Fibroblast of lung (primary cell): ENCODE measurements at regions not wholly inside any gene's neighbourhood (a gene's known extent, or its start where the extent isn't known, plus 50 kb on each side); places are given as distances from the start of the nearest gene placed in this dataset.

Source experiments
- DNase-seq, 2 donors: peaks; one replicate each; pipeline versions ENCODE4 v3.0.0 to v3.0.0-alpha.2; 2010; ENCODE audit warnings: low read depth in 2 of 2
- H2AFZ ChIP-seq: 2 replicates; pipeline ENCODE4 v1.5.1; 2012; ENCODE audit warnings: low read length, control low read depth, inconsistent platforms
- H3K27ac ChIP-seq: 2 replicates; pipeline ENCODE4 v1.5.1; 2011; ENCODE audit warnings: low read length, control low read depth; ENCODE audit not compliant: insufficient read depth
- H3K27me3 ChIP-seq: 2 replicates; pipeline ENCODE4 v1.5.1; 2011; ENCODE audit warnings: mild to moderate bottlenecking, low read length; ENCODE audit not compliant: control insufficient read depth, insufficient read depth
- H3K36me3 ChIP-seq: 2 replicates; pipeline ENCODE4 v1.5.1; 2011; ENCODE audit warnings: low read length; ENCODE audit not compliant: control insufficient read depth, insufficient read depth
- H3K4me1 ChIP-seq: 2 replicates; pipeline ENCODE4 v1.5.1; 2011; ENCODE audit warnings: low read length; ENCODE audit not compliant: control insufficient read depth, insufficient read depth; ENCODE audit errors: extremely low read depth
- H3K4me2 ChIP-seq: 2 replicates; pipeline ENCODE4 v1.5.1; 2011; ENCODE audit warnings: low read length, control low read depth; ENCODE audit not compliant: insufficient read depth; ENCODE audit errors: extremely low read depth
- H3K4me3 ChIP-seq, 4 experiments: fragments of 200-600 bp in 1 of 4; sonication (generic) in 1 of 4; replicated peaks in 1 of 4; 2 replicates each; pipeline ENCODE4 v1.5.1; 2011 to 2016; ENCODE audit warnings: low read length in 4 of 4, low read depth in 3 of 4, mild to moderate bottlenecking in 3 of 4, control low read depth in 2 of 4, inconsistent platforms in 1 of 4, mixed read lengths in 1 of 4; ENCODE audit not compliant: insufficient read depth in 1 of 4; ENCODE audit errors: control extremely low read depth in 1 of 4
- H3K79me2 ChIP-seq: 2 replicates; pipeline ENCODE4 v1.5.1; 2012; ENCODE audit warnings: mild to moderate bottlenecking, low read length, inconsistent platforms; ENCODE audit not compliant: control insufficient read depth, insufficient read depth
- H3K9ac ChIP-seq: 2 replicates; pipeline ENCODE4 v1.5.1; 2011; ENCODE audit warnings: mild to moderate bottlenecking, low read length, control low read depth; ENCODE audit not compliant: insufficient read depth
- H3K9me3 ChIP-seq: 2 replicates; pipeline ENCODE4 v1.5.1; 2012; ENCODE audit warnings: low read depth, low read length; ENCODE audit not compliant: control insufficient read depth, insufficient read depth
- H4K20me1 ChIP-seq: 2 replicates; pipeline ENCODE4 v1.5.1; 2011; ENCODE audit warnings: low read length; ENCODE audit not compliant: control insufficient read depth, insufficient read depth; ENCODE audit errors: extremely low read depth
- EZH2 ChIP-seq: IDR thresholded peaks from 2 replicates; pipeline ENCODE4 v1.5.1; 2012; ENCODE audit warnings: low read length, control low read depth, mild to moderate bottlenecking; ENCODE audit errors: missing control alignments
- TF ChIP-seq, protein P1 (sequence below), 2 donors: IDR thresholded peaks in 1 of 2; conservative IDR thresholded peaks in 1 of 2; 1 replicate in 1 of 2; 2 replicates in 1 of 2; pipeline ENCODE4 v1.5.1; 2011 to 2012; ENCODE audit warnings: low read length in 2 of 2, control low read depth in 1 of 2, inconsistent platforms in 1 of 2, low read depth in 1 of 2, mild to moderate bottlenecking in 1 of 2

DNA sequence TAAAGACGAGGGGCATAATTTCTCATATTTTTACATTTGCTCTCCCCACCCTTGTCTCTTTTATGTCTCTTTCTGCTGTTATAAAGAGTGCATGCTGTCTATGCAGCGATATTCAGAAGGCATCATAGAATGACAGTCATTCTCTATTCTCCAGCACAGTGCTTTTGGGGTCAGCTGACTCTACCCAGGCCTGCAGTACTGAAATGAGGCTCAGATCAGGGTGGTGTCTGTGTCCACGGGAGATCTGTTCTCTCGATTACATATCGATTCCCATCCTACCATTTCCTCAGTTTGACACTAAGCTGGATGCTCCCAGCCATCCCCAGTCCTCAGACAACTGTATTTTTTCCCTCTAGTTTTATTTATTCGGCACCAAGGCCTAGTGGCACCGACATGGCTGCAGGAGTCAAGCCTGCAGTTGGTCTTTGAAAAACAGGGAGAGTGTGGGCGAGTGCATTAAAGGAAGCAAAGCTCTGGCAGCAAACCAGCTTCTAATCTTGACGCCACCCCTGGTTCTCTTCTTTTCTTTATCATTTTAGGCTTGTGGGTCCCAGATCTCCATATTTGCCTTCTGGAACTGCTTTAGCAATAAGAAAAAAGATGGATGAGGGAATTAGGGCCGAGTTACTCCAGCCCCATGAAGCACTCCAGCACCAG is 71.6 kb upstream of the PICALM start:
- DNase-seq = no peak
- Histone ChIP-seq H3K4me2 (no peak overlapping the region), H3K4me3 (no peak overlapping the region), H3K9me3 (no peaks in the 10 kb centered on the region), H4K20me1 (no peaks in the 10 kb centered on the region), H2AFZ (no peak overlapping the region), H3K79me2 (no peaks in the 10 kb centered on the region), H3K27me3 (no peaks in the 10 kb centered on the region), H3K4me1 (no peaks in the 10 kb centered on the region), H3K9ac (no peak overlapping the region), H3K27ac (no peak overlapping the region), H3K36me3 (no peaks in the 10 kb centered on the region)
- TF ChIP-seq, protein P1, sequence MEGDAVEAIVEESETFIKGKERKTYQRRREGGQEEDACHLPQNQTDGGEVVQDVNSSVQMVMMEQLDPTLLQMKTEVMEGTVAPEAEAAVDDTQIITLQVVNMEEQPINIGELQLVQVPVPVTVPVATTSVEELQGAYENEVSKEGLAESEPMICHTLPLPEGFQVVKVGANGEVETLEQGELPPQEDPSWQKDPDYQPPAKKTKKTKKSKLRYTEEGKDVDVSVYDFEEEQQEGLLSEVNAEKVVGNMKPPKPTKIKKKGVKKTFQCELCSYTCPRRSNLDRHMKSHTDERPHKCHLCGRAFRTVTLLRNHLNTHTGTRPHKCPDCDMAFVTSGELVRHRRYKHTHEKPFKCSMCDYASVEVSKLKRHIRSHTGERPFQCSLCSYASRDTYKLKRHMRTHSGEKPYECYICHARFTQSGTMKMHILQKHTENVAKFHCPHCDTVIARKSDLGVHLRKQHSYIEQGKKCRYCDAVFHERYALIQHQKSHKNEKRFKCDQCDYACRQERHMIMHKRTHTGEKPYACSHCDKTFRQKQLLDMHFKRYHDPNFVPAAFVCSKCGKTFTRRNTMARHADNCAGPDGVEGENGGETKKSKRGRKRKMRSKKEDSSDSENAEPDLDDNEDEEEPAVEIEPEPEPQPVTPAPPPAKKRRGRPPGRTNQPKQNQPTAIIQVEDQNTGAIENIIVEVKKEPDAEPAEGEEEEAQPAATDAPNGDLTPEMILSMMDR (conservative IDR thresholded peaks at IDR 0.05 in 1 of 2, IDR thresholded peaks at IDR 0.05 in 1 of 2; ENCODE audit: low read depth in 1 of 2, low read length in 2 of 2) = no peak
- no peak for TF ChIP-seq EZH2

DNA sequence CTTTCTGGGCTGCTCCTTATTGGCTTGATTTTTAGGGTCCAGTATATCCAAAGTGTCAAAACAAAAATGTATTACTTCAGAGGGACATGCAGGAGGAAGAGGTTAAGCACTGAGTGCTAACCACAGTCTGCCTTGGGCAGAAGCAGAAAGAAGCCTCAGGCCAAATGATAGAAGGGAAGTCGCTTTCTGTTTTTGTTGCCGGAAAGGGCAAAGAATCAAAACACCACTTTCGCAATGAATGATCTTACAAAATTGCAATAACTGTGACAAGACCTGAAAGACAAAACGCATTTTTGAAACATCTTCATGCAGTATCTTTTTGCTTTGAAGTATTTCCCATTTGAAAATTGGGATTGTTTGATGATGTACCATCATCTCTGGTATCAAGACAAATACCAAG is 70.1 kb upstream of the PICALM start:
- Histone ChIP-seq H3K79me2 (no peaks in the 10 kb centered on the region), H2AFZ (no peak overlapping the region), H3K9ac (no peak overlapping the region), H3K36me3 (no peaks in the 10 kb centered on the region), H3K4me3 (no peak overlapping the region), H3K27me3 (no peaks in the 10 kb centered on the region), H3K4me1 (no peaks in the 10 kb centered on the region), H4K20me1 (no peaks in the 10 kb centered on the region), H3K4me2 (no peak overlapping the region), H3K27ac (no peak overlapping the region), H3K9me3 (no peaks in the 10 kb centered on the region)
- TF ChIP-seq, protein P1 (conservative IDR thresholded peaks at IDR 0.05 in 1 of 2, IDR thresholded peaks at IDR 0.05 in 1 of 2; ENCODE audit: low read depth in 1 of 2, low read length in 2 of 2) = no peak
- DNase-seq = no peak

DNA sequence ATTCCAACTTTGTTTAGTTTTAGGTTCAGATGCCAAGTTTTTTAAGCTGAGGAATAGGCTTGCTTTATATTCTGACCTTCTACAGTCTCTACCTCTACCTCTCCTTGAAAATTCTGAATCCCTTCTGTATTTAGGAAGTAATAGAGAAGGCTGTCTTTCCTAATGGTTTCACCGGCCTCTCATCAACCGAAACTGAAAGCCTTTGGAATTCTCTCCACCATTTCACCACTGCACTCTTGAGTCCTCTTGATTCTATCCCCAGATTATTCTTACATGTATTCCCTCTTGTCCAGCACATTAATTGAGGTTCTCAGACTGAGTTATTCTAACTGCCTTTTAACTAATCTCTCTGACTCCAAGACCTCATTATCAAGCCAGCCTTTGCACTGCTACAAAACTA is 67.7 kb upstream of the PICALM start:
- Histone ChIP-seq H3K4me1 (no peaks in the 10 kb centered on the region), H3K4me3 (no peak overlapping the region), H3K79me2 (no peaks in the 10 kb centered on the region), H3K27ac (no peak overlapping the region), H3K9ac (no peak overlapping the region), H4K20me1 (no peaks in the 10 kb centered on the region), H3K36me3 (no peaks in the 10 kb centered on the region), H3K4me2 (peak overlapping the region; percentile 21), H3K27me3 (no peaks in the 10 kb centered on the region), H2AFZ (peak overlapping the region; percentile 9), H3K9me3 (no peaks in the 10 kb centered on the region)
- no peak for DNase-seq
- no peak for TF ChIP-seq EZH2
- TF ChIP-seq, protein P1 (conservative IDR thresholded peaks at IDR 0.05 in 1 of 2, IDR thresholded peaks at IDR 0.05 in 1 of 2; ENCODE audit: low read depth in 1 of 2, low read length in 2 of 2) = no peak
